Peyer's patch (tissue), 4 donors: ENCODE measurements at regions not wholly inside any gene's neighbourhood (a gene's known extent, or its start where the extent isn't known, plus 50 kb on each side); places are given as distances from the start of the nearest gene placed in this dataset.

Source experiments
- DNase-seq, 3 donors: peaks; one replicate each; pipeline ENCODE4 v3.0.0-alpha.2; 2017 to 2019
- H3K27ac ChIP-seq, 4 donors: fragments of 200-600 bp; sonication (generic); one replicate each; pipeline ENCODE4 v1.5.1; 2016 to 2019
- H3K27me3 ChIP-seq, 2 donors: fragments of 200-600 bp; sonication (generic); one replicate each; pipeline ENCODE4 v1.5.1; 2019
- H3K36me3 ChIP-seq, 3 donors: fragments of 200-600 bp; sonication (generic); one replicate each; pipeline ENCODE4 v1.5.1; 2016 to 2019
- H3K4me1 ChIP-seq, 4 donors: fragments of 200-600 bp; sonication (generic); one replicate each; pipeline ENCODE4 v1.5.1; 2016 to 2019
- H3K4me3 ChIP-seq, 4 donors: fragments of 200-600 bp; sonication (generic); 1 replicate in 3 of 4; 2 replicates in 1 of 4; pipeline ENCODE4 v1.5.1; 2016 to 2019; ENCODE audit warnings: mild to moderate bottlenecking in 1 of 4
- H3K9me3 ChIP-seq, 4 donors: fragments of 200-600 bp; sonication (generic); one replicate each; pipeline ENCODE4 v1.5.1; 2016 to 2019; ENCODE audit warnings: mild to moderate bottlenecking in 1 of 4
- CTCF ChIP-seq, 6 experiments: fragments of 450-650 bp in 4 of 6; fragments of 200-600 bp in 2 of 6; sonication (generic) in 1 of 6; IDR thresholded peaks; one replicate each; pipeline ENCODE4 v1.5.1; 2017 to 2019; ENCODE audit warnings: antibody characterized with exemption in 6 of 6, mild to moderate bottlenecking in 3 of 6, moderate library complexity in 1 of 6
- POLR2A ChIP-seq, 2 donors: fragments of 450-650 bp; IDR thresholded peaks; one replicate each; pipeline ENCODE4 v1.5.1; 2017; ENCODE audit warnings: antibody characterized with exemption in 2 of 2, mild to moderate bottlenecking in 2 of 2, moderate library complexity in 2 of 2

DNA sequence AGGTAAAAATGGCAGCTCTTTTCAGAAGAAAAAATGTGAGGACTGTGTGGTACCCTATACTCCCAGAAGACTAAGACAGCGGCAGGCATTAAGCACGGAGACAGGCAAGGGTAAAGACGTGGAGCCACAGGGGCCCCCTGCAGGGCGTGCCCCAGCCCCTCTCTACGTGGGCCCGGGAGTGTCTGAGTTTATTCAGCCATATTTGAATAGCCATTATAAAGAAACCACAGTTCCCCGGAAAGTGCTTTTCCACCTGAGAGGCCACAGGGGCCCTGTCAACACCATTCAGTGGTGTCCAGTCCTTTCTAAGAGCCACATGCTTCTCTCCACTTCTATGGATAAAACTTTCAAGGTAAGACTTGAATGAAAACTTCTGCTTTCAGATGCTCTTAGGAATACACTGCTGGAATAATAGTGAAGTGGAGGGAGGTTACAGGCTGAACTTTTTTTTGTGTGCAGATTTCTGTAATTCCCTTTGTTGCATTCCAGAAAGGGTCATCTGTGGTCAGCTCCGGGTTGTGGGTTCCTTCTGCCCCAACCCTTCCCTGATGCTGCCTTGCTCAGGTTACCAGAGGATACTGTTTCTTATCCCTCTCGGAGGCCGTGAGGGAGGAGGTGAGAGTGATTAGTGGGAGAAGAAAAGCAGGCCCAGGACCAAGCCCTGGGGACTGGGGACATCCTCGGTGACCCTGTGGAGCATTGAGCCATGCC, 58.4 kb downstream of the SLC25A47 start:
- Histone ChIP-seq H3K4me1 (peaks cover 0 to 28% (median 2%) of the 10 kb centered on the region in 4 donors), H3K27ac (no peak overlapping the region), H3K9me3 (no peaks in the 10 kb centered on the region), H3K27me3 (no peaks in the 10 kb centered on the region), H3K4me3 (no peak overlapping the region), H3K36me3 (peaks cover 0 to 4% (median 0%) of the 10 kb centered on the region in 3 donors)
- DNase-seq = no peak
- TF ChIP-seq POLR2A (IDR thresholded peaks at IDR 0.05) (no peak), CTCF (IDR thresholded peaks at IDR 0.05) (no peak)

DNA sequence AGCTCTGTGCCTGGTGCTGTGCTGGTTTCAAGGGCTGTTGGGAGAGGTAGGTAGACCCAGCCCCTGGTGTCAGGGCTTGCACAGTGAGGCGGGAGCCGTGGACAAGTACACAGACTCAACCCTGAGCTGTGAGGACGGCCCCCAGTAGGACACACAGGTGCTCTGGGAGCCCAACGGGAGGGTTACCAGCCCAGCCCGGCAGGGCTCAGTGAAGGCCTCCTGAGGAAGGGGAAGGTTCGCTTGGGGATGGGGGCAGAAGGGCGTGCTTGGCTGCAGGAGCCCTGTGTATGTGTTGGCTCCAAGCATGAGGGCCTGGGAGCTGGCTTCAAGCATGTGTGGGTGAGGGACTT, 58.9 kb downstream of the SLC25A47 start:
- no peak for DNase-seq
- Histone ChIP-seq H3K4me3 (no peak overlapping the region), H3K9me3 (no peaks in the 10 kb centered on the region), H3K36me3 (peaks cover 0 to 4% (median 0%) of the 10 kb centered on the region in 3 donors), H3K27ac (no peak overlapping the region), H3K4me1 (peaks cover 0 to 23% (median 2%) of the 10 kb centered on the region in 4 donors), H3K27me3 (no peaks in the 10 kb centered on the region)
- TF ChIP-seq POLR2A (IDR thresholded peaks at IDR 0.05) (no peak), CTCF (IDR thresholded peaks at IDR 0.05) (no peak)

- Histone ChIP-seq H3K4me1 (peaks cover 0 to 24% (median 0%) of the 10 kb centered on the region in 4 donors), H3K36me3 (peaks cover 0 to 4% (median 0%) of the 10 kb centered on the region in 3 donors), H3K27ac (peak overlapping the region in 2 of 4 donors; percentile 40 to 72), H3K27me3 (no peaks in the 10 kb centered on the region), H3K4me3 (no peak overlapping the region), H3K9me3 (no peaks in the 10 kb centered on the region)
- TF ChIP-seq CTCF (IDR thresholded peaks at IDR 0.05) (peak; percentile 55 to 90 (median 80)), POLR2A (IDR thresholded peaks at IDR 0.05) (no peak)
- DNase-seq = peak; percentile 39 to 85 (median 78)
These were observed 60.6 kb downstream of the SLC25A47 start for GRCh38 chr14:100383727-100384158.

DNA sequence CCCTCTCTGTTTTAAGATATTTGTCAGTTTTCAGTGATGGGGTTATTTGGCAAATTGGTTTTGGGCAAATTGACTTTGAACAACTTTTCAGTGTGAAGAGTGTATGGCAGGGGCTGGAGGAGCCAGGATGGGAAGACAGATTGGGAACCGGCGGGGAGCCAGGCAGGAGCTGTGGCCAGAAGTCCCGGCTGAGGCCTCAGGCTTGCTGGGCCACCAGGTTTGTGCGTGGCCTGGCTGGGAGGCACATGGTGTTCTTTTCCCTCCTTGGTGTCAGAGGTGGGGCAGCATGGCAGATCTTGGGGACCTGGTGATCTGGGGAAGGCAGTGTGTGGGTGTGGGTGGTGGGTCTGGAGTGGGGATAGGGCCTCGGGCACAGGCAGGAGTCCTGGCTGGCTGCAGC, 61.1 kb downstream of the SLC25A47 start:
- peak overlapping the region in 2 of 4 donors; percentile 40 to 72 for H3K27ac ChIP-seq

More for the DNA sequence above, 61.1 kb downstream of the SLC25A47 start:
- H3K9me3 ChIP-seq = no peaks in the 10 kb centered on the region
- no peak for DNase-seq
- peaks cover 0 to 4% (median 0%) of the 10 kb centered on the region in 3 donors for H3K36me3 ChIP-seq
- H3K4me3 ChIP-seq = no peak overlapping the region
- H3K27me3 ChIP-seq = no peaks in the 10 kb centered on the region
- peaks cover 0 to 30% (median 0%) of the 10 kb centered on the region in 4 donors for H3K4me1 ChIP-seq
- TF ChIP-seq POLR2A (IDR thresholded peaks at IDR 0.05) (no peak), CTCF (IDR thresholded peaks at IDR 0.05) (no peak)
